GM19239 (cell line): ENCODE measurements at regions not wholly inside any gene's neighbourhood (a gene's known extent, or its start where the extent isn't known, plus 50 kb on each side); places are given as distances from the start of the nearest gene placed in this dataset.

Experiments used
- DNase-seq: peaks from one replicate; pipeline ENCODE4 v3.0.0; 2011; ENCODE audit warnings: low spot score; ENCODE audit not compliant: insufficient read length
- FAIRE-seq: peaks from 2 replicates; lab custom pipeline; 2011; peaks lifted over from hg19 to GRCh38; lab: Jason Lieb, UNC

- FAIRE-seq (no peak), DNase-seq (no peak)
Observed at GRCh38 chr12:89126712-89127111, 225.6 kb downstream of the DUSP6 start.

GRCh38 chr12:89122852-89123251, 229.4 kb downstream of the DUSP6 start:
- FAIRE-seq: no peak
- DNase-seq: no peak

GRCh38 chr12:89117448-89118034, 234.8 kb downstream of the DUSP6 start:
- DNase-seq: no peak
- no peak for FAIRE-seq

GRCh38 chr12:89111964-89112363, 240.3 kb downstream of the DUSP6 start:
- FAIRE-seq: no peak
- DNase-seq: no peak

- DNase-seq (no peak), FAIRE-seq (no peak)
Observed at GRCh38 chr12:89108265-89108664, 244.0 kb downstream of the DUSP6 start.

- no peak for DNase-seq
- FAIRE-seq: no peak
Observed at GRCh38 chr12:89106950-89107349, 245.4 kb downstream of the DUSP6 start.

- DNase-seq (no peak), FAIRE-seq (no peak)
Observed at GRCh38 chr12:89105243-89105642, 247.1 kb downstream of the DUSP6 start.

- FAIRE-seq (no peak), DNase-seq (no peak)
Observed at GRCh38 chr12:89103831-89104230, 248.5 kb downstream of the DUSP6 start.

- no peak for DNase-seq
- FAIRE-seq: no peak
Observed at GRCh38 chr12:89101440-89101839, 250.9 kb downstream of the DUSP6 start.

GRCh38 chr12:89098441-89099112, 253.7 kb downstream of the DUSP6 start:
- DNase-seq (no peak), FAIRE-seq (no peak)

- DNase-seq (no peak), FAIRE-seq (no peak)
Observed at GRCh38 chr12:89092297-89092696, 260.0 kb downstream of the DUSP6 start.

- DNase-seq (no peak), FAIRE-seq (no peak)
Observed at GRCh38 chr12:89091293-89091841, 260.9 kb downstream of the DUSP6 start.

GRCh38 chr12:89089264-89089663, 263.0 kb downstream of the DUSP6 start:
- DNase-seq (no peak), FAIRE-seq (no peak)

GRCh38 chr12:89087876-89088275, 264.4 kb downstream of the DUSP6 start:
- FAIRE-seq (no peak), DNase-seq (no peak)

GRCh38 chr12:89087149-89087825, 265.0 kb downstream of the DUSP6 start:
- FAIRE-seq (no peak), DNase-seq (no peak)

- DNase-seq (no peak), FAIRE-seq (no peak)
Observed at GRCh38 chr12:89085421-89085820, 266.9 kb downstream of the DUSP6 start.

GRCh38 chr12:89084751-89085150, 267.6 kb downstream of the DUSP6 start:
- FAIRE-seq (no peak), DNase-seq (no peak)

- FAIRE-seq (no peak), DNase-seq (no peak)
Observed at GRCh38 chr12:89083491-89083890, 268.8 kb downstream of the DUSP6 start.

GRCh38 chr12:89082370-89082753, 269.9 kb downstream of the DUSP6 start:
- DNase-seq: no peak
- FAIRE-seq: no peak

- no peak for DNase-seq
- no peak for FAIRE-seq
Observed at GRCh38 chr12:89081719-89082369, 270.5 kb downstream of the DUSP6 start.
